ENCODE measurements at regions not wholly inside any gene's neighbourhood (a gene's known extent, or its start where the extent isn't known, plus 50 kb on each side); places are given as distances from the start of the nearest gene placed in this dataset.

- Histone ChIP-seq H3K79me1 (ENCODE audit: low read depth, low read length) (no peaks in the 10 kb centered on the region), H2AK5ac (ENCODE audit: low read depth, low read length) (no peak overlapping the region), H3K36me3 (ENCODE audit: control insufficient read depth in 2 of 4, insufficient read depth in 4 of 4, low read length in 3 of 4) (no peaks in the 10 kb centered on the region), H2BK5ac (ENCODE audit: low read depth, low read length) (no peak overlapping the region), H3K23me2 (ENCODE audit: low read depth, low read length) (no peaks in the 10 kb centered on the region), H3K18ac (ENCODE audit: extremely low read depth, low read length) (no peak overlapping the region), H3K79me2 (ENCODE audit: control insufficient read depth in 1 of 2, insufficient read depth in 2 of 2, low read length in 2 of 2) (no peaks in the 10 kb centered on the region), H2BK120ac (replicated peaks; ENCODE audit: low read depth, low read length) (no peak overlapping the region), H4K8ac (ENCODE audit: extremely low read depth, insufficient read depth, low read length) (no peak overlapping the region), H3K9me3 (ENCODE audit: insufficient read depth in 2 of 2, low read depth in 1 of 2, low read length in 1 of 2) (no peaks in the 10 kb centered on the region), H3K4ac (replicated peaks; ENCODE audit: insufficient read length, low read depth, low read length) (no peak overlapping the region), H2AFZ (ENCODE audit: low read length) (no peak overlapping the region), H4K5ac (ENCODE audit: insufficient read length, low read depth, low read length) (no peak overlapping the region), H2BK20ac (ENCODE audit: low read length) (no peak overlapping the region), H4K91ac (replicated peaks; ENCODE audit: insufficient read length, low read length) (no peak overlapping the region), H3K4me2 (ENCODE audit: insufficient read depth in 1 of 2, low read depth in 2 of 2, low read length in 2 of 2) (no peak overlapping the region), H3K14ac (ENCODE audit: insufficient read length) (no peak overlapping the region), H3K56ac (replicated peaks; ENCODE audit: insufficient read length, low read depth, low read length) (no peak overlapping the region), H3K27ac (ENCODE audit: low read depth, low read length) (no peak overlapping the region), H3K23ac (ENCODE audit: insufficient read length) (no peak overlapping the region), H2BK15ac (ENCODE audit: low read length) (no peak overlapping the region), H2BK12ac (ENCODE audit: low read depth, low read length) (no peak overlapping the region), H3K9ac (replicated peaks in 1 of 4; ENCODE audit: extremely low read depth in 1 of 4, low read depth in 3 of 4, low read length in 3 of 4) (no peak overlapping the region), H3K4me1 (replicated peaks in 1 of 4; ENCODE audit: control insufficient read depth in 3 of 4, insufficient read depth in 4 of 4, low read length in 3 of 4) (peaks cover 0 to 4% (median 2%) of the 10 kb centered on the region in 4 experiments; a peak in 3 of 7 replicates), H4K20me1 (replicated peaks in 1 of 2; ENCODE audit: control insufficient read depth in 1 of 2, insufficient read depth in 2 of 2, low read length in 2 of 2) (no peaks in the 10 kb centered on the region), H3K27me3 (replicated peaks in 1 of 4; ENCODE audit: control insufficient read depth in 3 of 4, extremely low read depth in 1 of 4, insufficient read depth in 3 of 4, low read length in 3 of 4) (no peaks in the 10 kb centered on the region), H3K4me3 (ENCODE audit: extremely low read depth in 1 of 4, insufficient read depth in 2 of 4, low read depth in 3 of 4, low read length in 4 of 4) (no peak overlapping the region)
- POLR2A ChIA-PET (ENCODE audit: partially characterized antibody) = interaction anchor here (1.3 kb wide), 1 partner anchor 17 kb away, joined by 4 read pairs; no protein-coding TSS in a partner anchor
- 84% methylated on average over 2 of the region's 2 CpGs; no CpG with 5 or more reads in 1 of the 2 experiments for WGBS, 2 experiments (ENCODE audit: extremely low coverage in 1 of 2, insufficient coverage in 1 of 2, insufficient read length in 1 of 2, insufficient replicate concordance in 2 of 2, low coverage in 1 of 2, low lambda C conversion rate in 2 of 2, missing lambda C conversion rate in 1 of 2)
- no peak for DNase-seq (ENCODE audit: low read depth in 1 of 2, low spot score in 2 of 2)
- CTCF ChIA-PET (ENCODE audit: partially characterized antibody) = interaction anchor here (1.3 kb wide), 1 partner anchor 26 kb away, joined by 4 read pairs; no protein-coding TSS in a partner anchor
- no peak for FAIRE-seq
- TF ChIP-seq BACH1 (IDR thresholded peaks at IDR 0.05; ENCODE audit: low read length) (no peak), TEAD4 (IDR thresholded peaks at IDR 0.05; ENCODE audit: low read depth, low read length) (no peak), ASH2L (IDR thresholded peaks at IDR 0.05; ENCODE audit: low read length) (no peak), MAFK (IDR thresholded peaks at IDR 0.05; ENCODE audit: low read depth, low read length) (no peak), KDM1A (IDR thresholded peaks at IDR 0.05; ENCODE audit: borderline replicate concordance, low read length) (no peak), MAX (IDR thresholded peaks at IDR 0.05) (no peak), SRF (IDR thresholded peaks at IDR 0.05; ENCODE audit: low read depth, low read length) (no peak)
Observed at GRCh38 chr20:52031206-52031562, 160.4 kb downstream of the ZFP64 start.

Measured in H1 (cell line).